ENCODE measurements at regions not wholly inside any gene's neighbourhood (a gene's known extent, or its start where the extent isn't known, plus 50 kb on each side); places are given as distances from the start of the nearest gene placed in this dataset.

GRCh38 chr13:24016046-24016445, 118.7 kb upstream of the C1QTNF9B start:
- no peak overlapping the region for H3K4me3 ChIP-seq (ENCODE audit: insufficient read depth, low read length, poor library complexity, severe bottlenecking)
- H2AFZ ChIP-seq (ENCODE audit: low read depth, low read length, severe bottlenecking), result no peak overlapping the region
- H3K79me2 ChIP-seq (ENCODE audit: insufficient read depth, low read length), result no peaks in the 10 kb centered on the region
- no peaks in the 10 kb centered on the region for H4K20me1 ChIP-seq (ENCODE audit: low read depth, low read length)
- H3K4me2 ChIP-seq (ENCODE audit: low read depth, low read length, poor library complexity, severe bottlenecking), result no peak overlapping the region
- no peak overlapping the region for H3K9ac ChIP-seq (ENCODE audit: low read length)
- no peaks in the 10 kb centered on the region for H3F3A ChIP-seq (ENCODE audit: insufficient read depth)
- no peak overlapping the region for H3K27ac ChIP-seq (ENCODE audit: low read depth, low read length)
- TF ChIP-seq EZH2phosphoT487 (conservative IDR thresholded peaks at IDR 0.05; ENCODE audit: low read length), result no peak
- TF ChIP-seq CTCF (IDR thresholded peaks at IDR 0.05; ENCODE audit: insufficient read depth, low read length, poor library complexity, severe bottlenecking), result no peak
- H3K9me2 ChIP-seq (replicated peaks; ENCODE audit: insufficient read depth, low read length), result no peaks in the 10 kb centered on the region
- H3K9me3 ChIP-seq (ENCODE audit: insufficient read depth, low read length), result no peaks in the 10 kb centered on the region
- no peaks in the 10 kb centered on the region for H3K27me3 ChIP-seq (ENCODE audit: low read length)
- H3K36me3 ChIP-seq (ENCODE audit: low read length), result no peaks in the 10 kb centered on the region

- no peak overlapping the region for H3K9ac ChIP-seq (ENCODE audit: low read length)
- no peaks in the 10 kb centered on the region for H3K9me3 ChIP-seq (ENCODE audit: insufficient read depth, low read length)
- no peak overlapping the region for H3K27ac ChIP-seq (ENCODE audit: low read depth, low read length)
- H3K27me3 ChIP-seq (ENCODE audit: low read length), result no peaks in the 10 kb centered on the region
- no peaks in the 10 kb centered on the region for H3F3A ChIP-seq (ENCODE audit: insufficient read depth)
- H3K4me2 ChIP-seq (ENCODE audit: low read depth, low read length, poor library complexity, severe bottlenecking), result no peak overlapping the region
- no peaks in the 10 kb centered on the region for H3K79me2 ChIP-seq (ENCODE audit: insufficient read depth, low read length)
- no peak overlapping the region for H3K4me3 ChIP-seq (ENCODE audit: insufficient read depth, low read length, poor library complexity, severe bottlenecking)
- no peaks in the 10 kb centered on the region for H3K36me3 ChIP-seq (ENCODE audit: low read length)
- H3K9me2 ChIP-seq (replicated peaks; ENCODE audit: insufficient read depth, low read length), result no peaks in the 10 kb centered on the region
- TF ChIP-seq CTCF (IDR thresholded peaks at IDR 0.05; ENCODE audit: insufficient read depth, low read length, poor library complexity, severe bottlenecking) (no peak), EZH2phosphoT487 (conservative IDR thresholded peaks at IDR 0.05; ENCODE audit: low read length) (no peak)
- no peak overlapping the region for H2AFZ ChIP-seq (ENCODE audit: low read depth, low read length, severe bottlenecking)
- no peaks in the 10 kb centered on the region for H4K20me1 ChIP-seq (ENCODE audit: low read depth, low read length)
Measured at GRCh38 chr13:24022568-24022967, 125.3 kb upstream of the C1QTNF9B start.

- no peak overlapping the region for H3K27ac ChIP-seq (ENCODE audit: low read depth, low read length)
- no peaks in the 10 kb centered on the region for H3K79me2 ChIP-seq (ENCODE audit: insufficient read depth, low read length)
- no peak overlapping the region for H3K9ac ChIP-seq (ENCODE audit: low read length)
- H3F3A ChIP-seq (ENCODE audit: insufficient read depth), result no peaks in the 10 kb centered on the region
- H2AFZ ChIP-seq (ENCODE audit: low read depth, low read length, severe bottlenecking), result no peak overlapping the region
- no peaks in the 10 kb centered on the region for H4K20me1 ChIP-seq (ENCODE audit: low read depth, low read length)
- no peak overlapping the region for H3K4me2 ChIP-seq (ENCODE audit: low read depth, low read length, poor library complexity, severe bottlenecking)
- no peaks in the 10 kb centered on the region for H3K27me3 ChIP-seq (ENCODE audit: low read length)
- H3K36me3 ChIP-seq (ENCODE audit: low read length), result no peaks in the 10 kb centered on the region
- no peaks in the 10 kb centered on the region for H3K9me3 ChIP-seq (ENCODE audit: insufficient read depth, low read length)
- no peaks in the 10 kb centered on the region for H3K9me2 ChIP-seq (replicated peaks; ENCODE audit: insufficient read depth, low read length)
- TF ChIP-seq EZH2phosphoT487 (conservative IDR thresholded peaks at IDR 0.05; ENCODE audit: low read length) (no peak), CTCF (IDR thresholded peaks at IDR 0.05; ENCODE audit: insufficient read depth, low read length, poor library complexity, severe bottlenecking) (no peak)
- H3K4me3 ChIP-seq (ENCODE audit: insufficient read depth, low read length, poor library complexity, severe bottlenecking), result no peak overlapping the region
Measured at GRCh38 chr13:24023073-24023472, 125.8 kb upstream of the C1QTNF9B start.
